ENCODE measurements at regions not wholly inside any gene's neighbourhood (a gene's known extent, or its start where the extent isn't known, plus 50 kb on each side); places are given as distances from the start of the nearest gene placed in this dataset.

GRCh38 chr5:142508591-142508990, 177.3 kb downstream of the FGF1 start:
- H3K27ac ChIP-seq, result no peak overlapping the region

DNA sequence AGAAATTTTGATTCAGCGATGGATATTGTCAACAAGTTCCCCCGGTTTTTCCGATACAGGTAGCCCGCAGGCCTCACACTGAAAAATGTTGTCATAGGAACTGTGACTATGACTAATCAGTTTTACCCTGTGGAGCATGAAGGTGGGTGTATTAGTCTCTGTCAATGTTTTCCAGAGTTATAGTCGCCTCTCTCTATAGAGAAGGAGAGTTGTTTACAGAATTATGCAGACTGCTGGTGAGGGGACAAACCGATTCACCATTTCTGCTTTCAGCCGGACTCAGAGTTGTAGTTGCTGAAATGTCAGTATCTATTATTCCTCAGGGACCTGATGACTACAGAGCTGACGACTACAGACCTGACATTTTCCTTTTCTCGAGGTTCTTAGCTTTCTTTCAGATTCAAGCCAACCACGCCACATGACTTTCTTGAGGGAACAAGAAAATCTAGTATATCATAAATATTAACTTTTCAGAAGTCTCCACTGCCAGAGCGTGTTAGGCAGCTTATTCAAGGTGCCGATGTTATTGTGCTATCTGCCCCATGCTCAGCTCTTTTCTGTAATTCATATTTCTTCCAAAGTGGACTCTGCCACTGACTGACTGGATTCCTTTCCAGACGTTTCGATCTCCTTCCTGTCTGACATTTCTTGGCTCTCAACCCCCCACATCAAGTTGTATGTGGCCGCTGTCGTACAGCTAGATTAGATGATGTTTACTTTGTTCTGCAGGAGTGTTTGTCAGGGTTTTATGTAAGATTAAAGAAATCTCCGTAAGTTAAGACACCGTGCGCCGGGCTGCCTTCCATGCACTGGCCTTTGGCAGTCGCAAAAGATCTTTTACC, 178.1 kb downstream of the FGF1 start:
- DNase-seq (ENCODE audit: low spot score), result no peak
- Histone ChIP-seq H3K27ac (peak overlapping the region in 1 of 2 donors; percentile 20), H3K4me3 (peak overlapping the region; percentile 26)
- TF ChIP-seq CTCF (IDR thresholded peaks at IDR 0.05), result no peak

More at GRCh38 chr5:142508591-142508990, 177.3 kb downstream of the FGF1 start:
- TF ChIP-seq CTCF (IDR thresholded peaks at IDR 0.05), result no peak
- no peak overlapping the region for H3K4me3 ChIP-seq
- no peak for DNase-seq (ENCODE audit: low spot score)

DNA sequence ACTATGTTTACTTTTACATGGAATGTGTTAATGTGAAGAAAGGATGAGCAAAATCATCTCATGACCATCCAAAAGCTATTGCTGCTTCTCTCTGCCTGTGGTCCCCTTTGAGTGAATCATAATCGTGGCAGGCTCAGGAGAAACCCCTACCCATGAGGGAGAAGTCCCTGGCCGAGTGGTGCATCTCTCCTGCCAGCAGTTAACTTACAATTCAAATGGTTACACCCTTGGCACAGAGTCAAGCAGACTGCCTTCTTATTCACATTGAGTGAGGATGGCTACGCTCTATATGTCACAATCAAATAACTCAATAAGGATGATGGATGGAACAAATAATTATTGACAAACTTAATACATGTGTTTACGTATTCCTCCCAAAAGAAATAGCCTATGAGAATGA, 179.1 kb downstream of the FGF1 start:
- H3K4me3 ChIP-seq, result no peak overlapping the region
- no peak for TF ChIP-seq CTCF (IDR thresholded peaks at IDR 0.05)
- DNase-seq (ENCODE audit: low spot score), result no peak
- no peak overlapping the region for H3K27ac ChIP-seq

GRCh38 chr5:142506046-142506445, 179.8 kb downstream of the FGF1 start:
- no peak overlapping the region for H3K27ac ChIP-seq
- H3K4me3 ChIP-seq, result no peak overlapping the region
- DNase-seq (ENCODE audit: low spot score), result no peak
- TF ChIP-seq CTCF (IDR thresholded peaks at IDR 0.05), result no peak

GRCh38 chr5:142501890-142502289, 177.1 kb upstream of the SPRY4 start:
- no peak for TF ChIP-seq CTCF (IDR thresholded peaks at IDR 0.05)
- no peak for DNase-seq (ENCODE audit: low spot score)
- H3K27ac ChIP-seq, result no peak overlapping the region
- H3K4me3 ChIP-seq, result no peak overlapping the region

GRCh38 chr5:142500227-142500905, 175.5 kb upstream of the SPRY4 start:
- TF ChIP-seq CTCF (IDR thresholded peaks at IDR 0.05), result no peak
- DNase-seq (ENCODE audit: low spot score), result no peak
- Histone ChIP-seq H3K4me3 (no peak overlapping the region), H3K27ac (no peak overlapping the region)
